Upper lobe of left lung (tissue), 6 donors: ENCODE measurements at regions not wholly inside any gene's neighbourhood (a gene's known extent, or its start where the extent isn't known, plus 50 kb on each side); places are given as distances from the start of the nearest gene placed in this dataset.
"Not testable (repeated sequence)": the region's sequence is repeated elsewhere in the genome, so short reads cannot be mapped to it uniquely, and the experiment has no call there.

Experiments
- ATAC-seq, 2 donors: fragments of 200-7000 bp; cut with Tn5 transposase; one replicate each; pipeline ENCODE4 v1.9.1; 2022; ENCODE audit warnings: mild to moderate bottlenecking in 2 of 2, moderate library complexity in 2 of 2; ENCODE audit not compliant: low FRiP score in 2 of 2
- DNase-seq, 2 donors: peaks; one replicate each; pipeline ENCODE4 v3.0.0-alpha.2; 2019 to 2020
- H3K27ac ChIP-seq, 4 donors: fragments of 200-600 bp; sonication (generic); one replicate each; pipeline ENCODE4 v1.5.1; 2016 to 2019
- H3K27me3 ChIP-seq, 4 donors: fragments of 200-600 bp; sonication (generic); one replicate each; pipeline ENCODE4 v1.5.1; 2017 to 2019
- H3K36me3 ChIP-seq, 4 donors: fragments of 200-600 bp; sonication (generic); one replicate each; pipeline ENCODE4 v1.5.1; 2016 to 2019
- H3K4me1 ChIP-seq, 4 donors: fragments of 200-600 bp; sonication (generic); one replicate each; pipeline ENCODE4 v1.5.1; 2018 to 2019
- H3K4me3 ChIP-seq, 4 donors: fragments of 200-600 bp; sonication (generic); one replicate each; pipeline ENCODE4 v1.5.1; 2017 to 2019; ENCODE audit warnings: mild to moderate bottlenecking in 2 of 4, moderate library complexity in 1 of 4
- H3K9me3 ChIP-seq, 4 donors: fragments of 200-600 bp; sonication (generic); one replicate each; pipeline ENCODE4 v1.5.1; 2018 to 2019
- EP300 ChIP-seq, 4 donors: sonication (generic); formaldehyde crosslinking; IDR thresholded peaks; one replicate each; pipeline ENCODE4 v1.5.1; 2017; ENCODE audit warnings: antibody characterized with exemption in 4 of 4, control low read depth in 2 of 4
- POLR2A ChIP-seq, 4 donors: fragments of 450-650 bp; IDR thresholded peaks; one replicate each; pipeline ENCODE4 v1.5.1; 2016 to 2017; ENCODE audit warnings: antibody characterized with exemption in 4 of 4, mild to moderate bottlenecking in 2 of 4
- POLR2AphosphoS5 ChIP-seq, 2 donors: sonication (generic); formaldehyde crosslinking; IDR thresholded peaks; one replicate each; pipeline ENCODE4 v1.5.1; 2017; ENCODE audit warnings: antibody characterized with exemption in 2 of 2
- WGBS, 2 donors: methylation state at CpG; one replicate each; pipeline ENCODE4 v1.1.5; 2017 to 2018; 5-methylcytosine and 5-hydroxymethylcytosine counted together
- TF ChIP-seq, protein P1 (sequence below), 6 experiments: fragments of 450-650 bp in 4 of 6; fragments of 200-600 bp in 2 of 6; sonication (generic) in 2 of 6; IDR thresholded peaks; one replicate each; pipeline ENCODE4 v1.5.1; 2016 to 2019; ENCODE audit warnings: antibody characterized with exemption in 6 of 6
- donor health status: DM: no; HTN: no; CAD: no; lungs with moderate emphysema.
- donor health status: DM: no; HTN: yes; CAD: no; lungs with severe emphysema.

DNA sequence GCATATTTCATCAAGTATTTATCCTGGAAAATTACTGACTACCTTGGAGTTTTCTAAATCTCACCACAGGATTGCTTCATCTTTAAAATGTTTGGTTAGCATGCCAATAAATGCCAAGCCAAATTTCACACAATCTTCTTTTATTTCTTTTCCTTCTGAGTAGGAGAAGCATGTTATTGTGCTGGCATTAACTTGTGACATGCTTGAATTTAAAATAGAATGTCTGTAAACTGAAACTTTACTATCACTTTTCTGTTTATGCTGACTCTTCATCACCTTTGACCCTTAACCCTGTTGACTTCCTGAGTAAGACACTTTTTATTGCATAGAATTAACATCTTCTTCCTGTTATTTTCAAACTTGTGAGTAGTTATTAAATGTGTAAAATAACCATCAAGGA, 56.2 kb upstream of the LRRTM4 start:
- no peak overlapping the region for H3K27ac ChIP-seq
- no peaks in the 10 kb centered on the region for H3K36me3 ChIP-seq
- no peaks in the 10 kb centered on the region for H3K27me3 ChIP-seq
- no peak for TF ChIP-seq POLR2A (IDR thresholded peaks at IDR 0.05)
- no peak for TF ChIP-seq POLR2AphosphoS5 (IDR thresholded peaks at IDR 0.05)
- TF ChIP-seq, protein P1, sequence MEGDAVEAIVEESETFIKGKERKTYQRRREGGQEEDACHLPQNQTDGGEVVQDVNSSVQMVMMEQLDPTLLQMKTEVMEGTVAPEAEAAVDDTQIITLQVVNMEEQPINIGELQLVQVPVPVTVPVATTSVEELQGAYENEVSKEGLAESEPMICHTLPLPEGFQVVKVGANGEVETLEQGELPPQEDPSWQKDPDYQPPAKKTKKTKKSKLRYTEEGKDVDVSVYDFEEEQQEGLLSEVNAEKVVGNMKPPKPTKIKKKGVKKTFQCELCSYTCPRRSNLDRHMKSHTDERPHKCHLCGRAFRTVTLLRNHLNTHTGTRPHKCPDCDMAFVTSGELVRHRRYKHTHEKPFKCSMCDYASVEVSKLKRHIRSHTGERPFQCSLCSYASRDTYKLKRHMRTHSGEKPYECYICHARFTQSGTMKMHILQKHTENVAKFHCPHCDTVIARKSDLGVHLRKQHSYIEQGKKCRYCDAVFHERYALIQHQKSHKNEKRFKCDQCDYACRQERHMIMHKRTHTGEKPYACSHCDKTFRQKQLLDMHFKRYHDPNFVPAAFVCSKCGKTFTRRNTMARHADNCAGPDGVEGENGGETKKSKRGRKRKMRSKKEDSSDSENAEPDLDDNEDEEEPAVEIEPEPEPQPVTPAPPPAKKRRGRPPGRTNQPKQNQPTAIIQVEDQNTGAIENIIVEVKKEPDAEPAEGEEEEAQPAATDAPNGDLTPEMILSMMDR (IDR thresholded peaks at IDR 0.05) = no peak
- no peak for TF ChIP-seq EP300 (IDR thresholded peaks at IDR 0.05)
- DNase-seq (no peak), ATAC-seq (no peak)
- no peaks in the 10 kb centered on the region for H3K9me3 ChIP-seq
- H3K4me3 ChIP-seq = no peak overlapping the region
- no peaks in the 10 kb centered on the region for H3K4me1 ChIP-seq

DNA sequence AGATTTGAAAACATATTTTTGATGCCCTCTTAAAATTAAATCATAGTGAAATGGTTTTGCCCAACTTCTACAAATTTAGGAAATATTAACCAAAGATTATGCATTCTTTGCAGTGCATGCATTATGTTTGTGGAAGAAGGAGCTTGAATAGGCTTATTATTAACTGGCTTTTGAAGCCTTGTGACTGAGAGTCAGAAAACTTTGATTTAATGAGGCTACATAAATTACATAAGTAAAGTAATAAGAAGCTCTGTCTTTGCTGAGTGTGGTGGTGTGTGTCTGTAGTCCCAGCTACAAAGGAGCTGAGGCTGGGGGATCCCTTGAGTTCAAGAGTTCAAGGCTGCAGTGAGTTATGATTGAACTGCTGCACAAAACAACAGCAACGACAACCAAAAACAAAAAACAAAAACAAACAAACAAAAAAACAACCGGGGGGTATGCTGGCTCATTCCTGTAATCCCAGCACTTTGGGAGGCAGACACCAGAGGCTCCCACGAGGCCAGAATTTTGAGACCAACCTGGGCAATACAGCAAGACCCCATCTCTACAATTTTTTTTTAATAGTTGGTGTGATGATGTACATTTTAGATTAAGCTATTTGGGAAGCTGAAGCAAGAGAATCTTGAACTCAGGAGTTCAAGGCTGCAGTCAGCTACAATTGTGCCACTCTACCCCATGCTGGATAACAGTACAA, 57.0 kb upstream of the LRRTM4 start:
- Histone ChIP-seq H3K36me3 (no peaks in the 10 kb centered on the region), H3K27me3 (no peaks in the 10 kb centered on the region), H3K9me3 (no peaks in the 10 kb centered on the region), H3K4me1 (no peaks in the 10 kb centered on the region), H3K4me3 (no peak overlapping the region), H3K27ac (no peak overlapping the region)
- ATAC-seq = no peak
- no peak for DNase-seq
- TF ChIP-seq POLR2A (IDR thresholded peaks at IDR 0.05) = no peak
- TF ChIP-seq POLR2AphosphoS5 (IDR thresholded peaks at IDR 0.05) = no peak
- no peak for TF ChIP-seq EP300 (IDR thresholded peaks at IDR 0.05)
- TF ChIP-seq, protein P1 (IDR thresholded peaks at IDR 0.05) = no peak
- WGBS, 2 donors = 64 to 73% methylated on average over 3 of the region's 3 CpGs

DNA sequence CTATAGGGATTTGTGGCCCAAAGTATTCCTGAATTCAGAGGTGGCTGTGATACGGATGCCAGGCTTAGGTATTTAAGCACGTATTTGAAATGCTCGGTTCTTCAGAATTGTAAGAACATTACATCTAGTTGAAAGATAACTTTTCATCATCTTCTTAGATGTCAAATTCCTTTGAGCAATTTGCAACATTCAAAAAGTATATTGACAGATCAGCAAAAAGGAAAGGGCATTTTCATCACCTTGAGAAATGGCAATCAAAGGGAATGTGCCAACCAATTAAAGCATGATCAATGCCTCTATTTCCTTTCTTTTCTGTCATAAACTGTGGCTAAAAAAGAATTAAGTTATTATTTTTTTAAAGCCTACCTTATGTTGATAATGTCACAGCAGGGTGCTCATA, 66.3 kb upstream of the LRRTM4 start:
- 90 to 93% methylated on average over 3 of the region's 3 CpGs for WGBS, 2 donors

DNA sequence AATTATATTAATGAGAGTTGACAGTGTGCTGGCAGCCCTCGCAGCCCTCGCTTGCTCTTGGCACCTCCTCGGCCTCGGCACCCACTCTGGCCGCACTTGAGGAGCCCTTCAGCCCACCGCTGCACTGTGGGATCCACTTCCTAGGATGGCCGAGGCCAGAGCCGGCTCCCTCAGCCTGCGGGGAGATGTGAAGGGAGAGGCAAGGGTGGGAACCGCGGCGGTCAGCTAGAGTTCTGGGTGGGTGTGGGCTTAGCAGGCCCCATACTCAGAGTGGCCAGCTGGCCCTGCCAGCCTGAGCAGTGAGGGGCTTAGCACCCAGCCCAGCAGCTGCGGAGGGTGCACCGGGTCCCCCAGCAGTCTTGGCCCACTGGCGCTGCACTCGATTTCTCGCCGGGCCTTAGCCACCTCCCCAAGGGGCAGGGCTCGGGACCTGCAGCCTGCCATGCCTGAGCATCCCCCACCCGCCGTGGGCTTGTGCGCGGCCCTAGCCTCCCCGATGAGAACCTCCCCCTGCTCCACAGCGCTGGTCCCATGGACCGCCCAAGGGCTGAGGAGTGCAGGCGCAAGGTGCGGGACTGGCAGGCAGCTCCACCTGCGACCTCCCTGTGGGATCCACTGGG, 68.2 kb upstream of the LRRTM4 start:
- Histone ChIP-seq H3K27me3 (no peaks in the 10 kb centered on the region), H3K4me3 (no peak overlapping the region), H3K36me3 (no peaks in the 10 kb centered on the region), H3K27ac (no peak overlapping the region), H3K9me3 (peaks cover 0 to 4% (median 0%) of the 10 kb centered on the region in 4 donors), H3K4me1 (no peaks in the 10 kb centered on the region)
- peak in 1 of 2 donors; percentile 22 for ATAC-seq
- peak in 1 of 2 donors; percentile 74 for DNase-seq
- TF ChIP-seq POLR2A (IDR thresholded peaks at IDR 0.05) = no peak
- no peak for TF ChIP-seq EP300 (IDR thresholded peaks at IDR 0.05)
- TF ChIP-seq, protein P1 (IDR thresholded peaks at IDR 0.05) = no peak
- no peak for TF ChIP-seq POLR2AphosphoS5 (IDR thresholded peaks at IDR 0.05)
- 94 to 95% methylated on average over 24 to 28 of the region's 29 CpGs for WGBS, 2 donors

More for the DNA sequence above, 66.3 kb upstream of the LRRTM4 start:
- no peaks in the 10 kb centered on the region for H3K4me1 ChIP-seq
- H3K27ac ChIP-seq = no peak overlapping the region
- ATAC-seq = no peak
- peaks cover 0 to 4% (median 0%) of the 10 kb centered on the region in 4 donors for H3K9me3 ChIP-seq
- no peaks in the 10 kb centered on the region for H3K36me3 ChIP-seq
- no peak for TF ChIP-seq POLR2AphosphoS5 (IDR thresholded peaks at IDR 0.05)
- TF ChIP-seq, protein P1 (IDR thresholded peaks at IDR 0.05) = no peak
- TF ChIP-seq EP300 (IDR thresholded peaks at IDR 0.05) = no peak
- no peak for TF ChIP-seq POLR2A (IDR thresholded peaks at IDR 0.05)
- no peak for DNase-seq
- H3K4me3 ChIP-seq = no peak overlapping the region
- no peaks in the 10 kb centered on the region for H3K27me3 ChIP-seq

DNA sequence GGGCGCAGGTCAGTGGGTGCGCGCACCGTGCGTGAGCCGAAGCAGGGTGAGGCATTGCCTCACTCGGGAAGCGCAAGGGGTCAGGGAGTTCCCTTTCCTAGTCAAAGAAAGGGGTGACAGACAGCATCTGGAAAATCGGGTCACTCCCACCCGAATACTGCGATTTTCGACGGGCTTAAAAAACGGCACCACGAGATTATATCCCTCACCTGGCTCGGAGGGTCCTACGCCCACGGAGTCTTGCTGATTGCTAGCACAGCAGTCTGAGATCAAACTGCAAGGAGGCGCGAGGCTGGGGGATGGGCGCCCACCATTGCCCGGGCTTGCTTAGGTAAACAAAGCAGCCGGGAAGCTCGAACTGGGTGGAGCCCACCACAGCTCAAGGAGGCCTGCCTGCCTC, 70.8 kb upstream of the LRRTM4 start:
- ATAC-seq, H3K27me3 ChIP-seq, H3K27ac ChIP-seq, H3K4me1 ChIP-seq, H3K9me3 ChIP-seq, H3K36me3 ChIP-seq, H3K4me3 ChIP-seq: not testable (repeated sequence)
- WGBS, 2 donors = 80 to 85% methylated on average over 17 to 24 of the region's 24 CpGs
- DNase-seq = peak in 1 of 2 donors; percentile 28
